BJ (cell line): ENCODE measurements at regions not wholly inside any gene's neighbourhood (a gene's known extent, or its start where the extent isn't known, plus 50 kb on each side); places are given as distances from the start of the nearest gene placed in this dataset.
A peak's percentile ranks its signal among the peaks of the same experiment; 100 is the strongest.

Experiments
- CTCF ChIA-PET: fragments of 350-600 bp; formaldehyde crosslinking; extraction: SDS; loops from one replicate; lab custom pipeline; 2021; ENCODE audit warnings: antibody characterized with exemption, inconsistent platforms; lab: Yijun Ruan, JAX
- POLR2A ChIA-PET: fragments of 300-600 bp; sonication (Branson Sonifier 250); formaldehyde crosslinking; extraction: SDS; loops from one replicate; lab custom pipeline; 2021; ENCODE audit warnings: antibody characterized with exemption; lab: Charles Lee
- DNase-seq: peaks from one replicate; pipeline ENCODE4 v3.0.0-alpha.2; 2011; ENCODE audit warnings: low read depth
- H3K27me3 ChIP-seq: 2 replicates; pipeline ENCODE4 v1.6.0; 2011; ENCODE audit warnings: low read length; ENCODE audit not compliant: control insufficient read depth, insufficient read depth
- H3K36me3 ChIP-seq: 2 replicates; pipeline ENCODE4 v1.5.1; 2011; ENCODE audit warnings: low read length; ENCODE audit not compliant: control insufficient read depth, insufficient read depth
- H3K4me3 ChIP-seq: 2 replicates; pipeline ENCODE4 v1.5.1; 2011; ENCODE audit warnings: low read depth, mild to moderate bottlenecking, control low read depth, low read length
- TF ChIP-seq, protein P1 (sequence below): IDR thresholded peaks from 2 replicates; pipeline ENCODE4 v1.5.1; 2011; ENCODE audit warnings: low read depth, mild to moderate bottlenecking, control low read depth, inconsistent platforms, low read length, moderate library complexity; ENCODE audit not compliant: insufficient read depth

GRCh38 chr6:41440958-41441357, 105.2 kb upstream of the FOXP4 start:
- peaks cover 53% of the 10 kb centered on the region for H3K27me3 ChIP-seq
- ChIA-PET CTCF (interaction anchor here (1.4 kb wide), 1 partner anchor 16 kb away, joined by 5 read pairs; no protein-coding TSS in a partner anchor), POLR2A (no interaction called here)
- no peak for DNase-seq
- no peaks in the 10 kb centered on the region for H3K36me3 ChIP-seq
- TF ChIP-seq, protein P1, sequence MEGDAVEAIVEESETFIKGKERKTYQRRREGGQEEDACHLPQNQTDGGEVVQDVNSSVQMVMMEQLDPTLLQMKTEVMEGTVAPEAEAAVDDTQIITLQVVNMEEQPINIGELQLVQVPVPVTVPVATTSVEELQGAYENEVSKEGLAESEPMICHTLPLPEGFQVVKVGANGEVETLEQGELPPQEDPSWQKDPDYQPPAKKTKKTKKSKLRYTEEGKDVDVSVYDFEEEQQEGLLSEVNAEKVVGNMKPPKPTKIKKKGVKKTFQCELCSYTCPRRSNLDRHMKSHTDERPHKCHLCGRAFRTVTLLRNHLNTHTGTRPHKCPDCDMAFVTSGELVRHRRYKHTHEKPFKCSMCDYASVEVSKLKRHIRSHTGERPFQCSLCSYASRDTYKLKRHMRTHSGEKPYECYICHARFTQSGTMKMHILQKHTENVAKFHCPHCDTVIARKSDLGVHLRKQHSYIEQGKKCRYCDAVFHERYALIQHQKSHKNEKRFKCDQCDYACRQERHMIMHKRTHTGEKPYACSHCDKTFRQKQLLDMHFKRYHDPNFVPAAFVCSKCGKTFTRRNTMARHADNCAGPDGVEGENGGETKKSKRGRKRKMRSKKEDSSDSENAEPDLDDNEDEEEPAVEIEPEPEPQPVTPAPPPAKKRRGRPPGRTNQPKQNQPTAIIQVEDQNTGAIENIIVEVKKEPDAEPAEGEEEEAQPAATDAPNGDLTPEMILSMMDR, result no peak
- H3K4me3 ChIP-seq, result no peak overlapping the region

GRCh38 chr6:41441598-41442351, 104.4 kb upstream of the FOXP4 start:
- no peak for DNase-seq
- POLR2A ChIA-PET, result no interaction called here
- Histone ChIP-seq H3K36me3 (no peaks in the 10 kb centered on the region), H3K4me3 (no peak overlapping the region), H3K27me3 (peaks cover 53% of the 10 kb centered on the region)
- CTCF ChIA-PET, result interaction anchor here (0.6 to 1.9 kb wide), 5 partner anchors 9 to 92 kb away, joined by 3 to 8 read pairs (median 7); no protein-coding TSS in a partner anchor
- TF ChIP-seq, protein P1, result no peak

GRCh38 chr6:41442352-41442672, 103.9 kb upstream of the FOXP4 start:
- peaks cover 53% of the 10 kb centered on the region for H3K27me3 ChIP-seq
- ChIA-PET POLR2A (no interaction called here), CTCF (interaction anchor here (0.6 to 1.9 kb wide), 6 partner anchors 9 to 93 kb away, joined by 3 to 8 read pairs (median 6); no protein-coding TSS in a partner anchor)
- no peaks in the 10 kb centered on the region for H3K36me3 ChIP-seq
- H3K4me3 ChIP-seq, result no peak overlapping the region
- TF ChIP-seq, protein P1, result no peak
- no peak for DNase-seq

- POLR2A ChIA-PET, result no interaction called here
- CTCF ChIA-PET, result interaction anchor here (0.8 to 2.1 kb wide), 9 partner anchors 9 to 19 kb away, joined by 3 to 9 read pairs (median 5); no protein-coding TSS in a partner anchor
- TF ChIP-seq, protein P1, result peak; percentile 58
- peaks cover 49% of the 10 kb centered on the region for H3K27me3 ChIP-seq
- DNase-seq, result no peak
- no peaks in the 10 kb centered on the region for H3K36me3 ChIP-seq
- no peak overlapping the region for H3K4me3 ChIP-seq
These were observed 103.2 kb upstream of the FOXP4 start for GRCh38 chr6:41442800-41443501.
